ENCODE measurements at regions not wholly inside any gene's neighbourhood (a gene's known extent, or its start where the extent isn't known, plus 50 kb on each side); places are given as distances from the start of the nearest gene placed in this dataset.
"Not testable (repeated sequence)": the region's sequence is repeated elsewhere in the genome, so short reads cannot be mapped to it uniquely, and the experiment has no call there.

- H3K4me1 ChIP-seq (ENCODE audit: insufficient read depth, low read length), result no peaks in the 10 kb centered on the region
- no peak overlapping the region for H3K27ac ChIP-seq (ENCODE audit: low read depth, low read length)
- no peak overlapping the region for H2AFZ ChIP-seq (ENCODE audit: low read length)
- H3K9me3 ChIP-seq (ENCODE audit: low read depth, low read length), result no peaks in the 10 kb centered on the region
- H3K79me2 ChIP-seq (ENCODE audit: insufficient read depth, low read length), result no peaks in the 10 kb centered on the region
- H4K20me1 ChIP-seq (ENCODE audit: insufficient read depth, low read length), result no peaks in the 10 kb centered on the region
- H3K4me3 ChIP-seq (ENCODE audit: insufficient read depth, low read length), result no peak overlapping the region
- no peak for TF ChIP-seq CTCF (IDR thresholded peaks at IDR 0.05; ENCODE audit: extremely low read depth, low read depth, low read length)
- DNase-seq (ENCODE audit: insufficient read length, low spot score, missing footprints), result peak; percentile 63
- H3K4me2 ChIP-seq (ENCODE audit: insufficient read depth, low read length), result no peak overlapping the region
- no peaks in the 10 kb centered on the region for H3K27me3 ChIP-seq (ENCODE audit: insufficient read depth, low read length)
- no peaks in the 10 kb centered on the region for H3K36me3 ChIP-seq (ENCODE audit: insufficient read depth, low read length)
These were observed 76.6 kb upstream of the PPP1R26 start for GRCh38 chr9:135402739-135403695.

- Histone ChIP-seq H3K9me3 (ENCODE audit: low read depth, low read length) (no peaks in the 10 kb centered on the region), H3K4me1 (ENCODE audit: insufficient read depth, low read length) (no peaks in the 10 kb centered on the region), H3K27me3 (ENCODE audit: insufficient read depth, low read length) (no peaks in the 10 kb centered on the region), H4K20me1 (ENCODE audit: insufficient read depth, low read length) (no peaks in the 10 kb centered on the region), H3K79me2 (ENCODE audit: insufficient read depth, low read length) (no peaks in the 10 kb centered on the region), H3K4me2 (ENCODE audit: insufficient read depth, low read length) (no peak overlapping the region), H3K4me3 (ENCODE audit: insufficient read depth, low read length) (no peak overlapping the region), H2AFZ (ENCODE audit: low read length) (no peak overlapping the region), H3K36me3 (ENCODE audit: insufficient read depth, low read length) (no peaks in the 10 kb centered on the region), H3K27ac (ENCODE audit: low read depth, low read length) (no peak overlapping the region)
- TF ChIP-seq CTCF (IDR thresholded peaks at IDR 0.05; ENCODE audit: extremely low read depth, low read depth, low read length), result no peak
- DNase-seq (ENCODE audit: insufficient read length, low spot score, missing footprints), result peak; percentile 80
These were observed 75.7 kb upstream of the PPP1R26 start for GRCh38 chr9:135403733-135404450.

- H3K4me2 ChIP-seq (ENCODE audit: insufficient read depth, low read length), result no peak overlapping the region
- no peak for TF ChIP-seq CTCF (IDR thresholded peaks at IDR 0.05; ENCODE audit: extremely low read depth, low read depth, low read length)
- H3K4me3 ChIP-seq (ENCODE audit: insufficient read depth, low read length), result no peak overlapping the region
- no peaks in the 10 kb centered on the region for H3K79me2 ChIP-seq (ENCODE audit: insufficient read depth, low read length)
- no peaks in the 10 kb centered on the region for H4K20me1 ChIP-seq (ENCODE audit: insufficient read depth, low read length)
- no peaks in the 10 kb centered on the region for H3K27me3 ChIP-seq (ENCODE audit: insufficient read depth, low read length)
- H3K36me3 ChIP-seq (ENCODE audit: insufficient read depth, low read length), result no peaks in the 10 kb centered on the region
- peak; percentile 71 for DNase-seq (ENCODE audit: insufficient read length, low spot score, missing footprints)
- no peak overlapping the region for H2AFZ ChIP-seq (ENCODE audit: low read length)
- no peaks in the 10 kb centered on the region for H3K4me1 ChIP-seq (ENCODE audit: insufficient read depth, low read length)
- no peak overlapping the region for H3K27ac ChIP-seq (ENCODE audit: low read depth, low read length)
- no peaks in the 10 kb centered on the region for H3K9me3 ChIP-seq (ENCODE audit: low read depth, low read length)
These were observed 75.0 kb upstream of the PPP1R26 start for GRCh38 chr9:135404451-135405144.

- not testable (repeated sequence) for H3K4me1 ChIP-seq (ENCODE audit: insufficient read depth, low read length); H4K20me1 ChIP-seq (ENCODE audit: insufficient read depth, low read length); H3K9me3 ChIP-seq (ENCODE audit: low read depth, low read length); H3K27ac ChIP-seq (ENCODE audit: low read depth, low read length); H3K36me3 ChIP-seq (ENCODE audit: insufficient read depth, low read length); DNase-seq (ENCODE audit: insufficient read length, low spot score, missing footprints); H3K4me2 ChIP-seq (ENCODE audit: insufficient read depth, low read length); H3K27me3 ChIP-seq (ENCODE audit: insufficient read depth, low read length); H2AFZ ChIP-seq (ENCODE audit: low read length); H3K4me3 ChIP-seq (ENCODE audit: insufficient read depth, low read length); H3K79me2 ChIP-seq (ENCODE audit: insufficient read depth, low read length)
These were observed 74.5 kb upstream of the PPP1R26 start for GRCh38 chr9:135405145-135405464.
